IMR-90 (cell line): ENCODE measurements at regions not wholly inside any gene's neighbourhood (a gene's known extent, or its start where the extent isn't known, plus 50 kb on each side); places are given as distances from the start of the nearest gene placed in this dataset.

Experiments used
- ATAC-seq: fragments of 200-7000 bp; cut with Tn5 transposase; 2 replicates; pipeline ENCODE4 v1.9.1; 2020; ENCODE audit warnings: low read depth, mild to moderate bottlenecking, moderate library complexity
- BruUV-seq: library from RNA; stranded (reverse); fragments of 400-500 nt; replicated peaks from 2 replicates; lab custom pipeline; 2021; lab: Mats Ljungman, UMichigan
- CTCF ChIA-PET: fragments of 300-600 bp; formaldehyde crosslinking; extraction: SDS; loops from one replicate; lab custom pipeline; 2021; ENCODE audit warnings: antibody characterized with exemption; lab: Yijun Ruan, JAX
- POLR2A ChIA-PET: fragments of 300-600 bp; sonication (Branson Sonifier 250); formaldehyde crosslinking; loops from one replicate; lab custom pipeline; 2022; ENCODE audit warnings: antibody characterized with exemption; ENCODE audit not compliant: unreplicated experiment; lab: Charles Lee
- DNase-seq: peaks from one replicate; pipeline ENCODE4 v3.0.0; 2013
- H2AFZ ChIP-seq: replicated peaks from 2 replicates; pipeline ENCODE3; 2013; ENCODE audit warnings: low read length, mild to moderate bottlenecking; ENCODE audit not compliant: poor library complexity
- H2AK5ac ChIP-seq: 2 replicates; pipeline ENCODE4 v1.6.1; 2013; ENCODE audit warnings: low read depth, low read length, inconsistent platforms
- H2AK9ac ChIP-seq: replicated peaks from 2 replicates; pipeline ENCODE3; 2013; ENCODE audit warnings: mild to moderate bottlenecking, low read depth, low read length, moderate library complexity; ENCODE audit not compliant: poor library complexity
- H2BK120ac ChIP-seq: 2 replicates; pipeline ENCODE4 v1.6.1; 2013; ENCODE audit warnings: low read depth, low read length, inconsistent platforms
- H2BK15ac ChIP-seq: 3 replicates; pipeline ENCODE4 v1.6.1; 2013; ENCODE audit warnings: low read depth, low read length, inconsistent platforms
- H2BK20ac ChIP-seq: 2 replicates; pipeline ENCODE4 v1.6.1; 2013; ENCODE audit warnings: low read depth, mild to moderate bottlenecking, inconsistent platforms, low read length, moderate library complexity
- H2BK5ac ChIP-seq: 2 replicates; pipeline ENCODE4 v1.6.1; 2013; ENCODE audit warnings: mild to moderate bottlenecking, low read depth, low read length, inconsistent platforms; ENCODE audit not compliant: poor library complexity, severe bottlenecking
- H3K14ac ChIP-seq: replicated peaks from 2 replicates; pipeline ENCODE4 v1.6.1; 2013; ENCODE audit warnings: low read depth, low read length, inconsistent platforms
- H3K18ac ChIP-seq: 2 replicates; pipeline ENCODE4 v1.6.1; 2013; ENCODE audit warnings: low read depth, low read length, control low read depth
- H3K23ac ChIP-seq: 2 replicates; pipeline ENCODE4 v1.6.1; 2013; ENCODE audit warnings: low read depth, low read length, inconsistent platforms
- H3K27ac ChIP-seq: 2 replicates; pipeline ENCODE4 v1.5.1; 2013; ENCODE audit warnings: mild to moderate bottlenecking, control low read depth, low read length; ENCODE audit not compliant: insufficient read depth
- H3K27me3 ChIP-seq: 2 replicates; pipeline ENCODE4 v1.6.1; 2013; ENCODE audit warnings: low read length; ENCODE audit not compliant: control insufficient read depth, insufficient read depth
- H3K36me3 ChIP-seq: 2 replicates; pipeline ENCODE4 v1.6.1; 2013; ENCODE audit warnings: low read length, mixed read lengths; ENCODE audit not compliant: control insufficient read depth, insufficient read depth
- H3K4ac ChIP-seq: 2 replicates; pipeline ENCODE4 v1.6.1; 2013; ENCODE audit warnings: low read depth, low read length, inconsistent platforms
- H3K4me1 ChIP-seq: 2 replicates; pipeline ENCODE4 v1.6.1; 2013; ENCODE audit warnings: low read length, mixed read lengths; ENCODE audit not compliant: control insufficient read depth, insufficient read depth
- H3K4me2 ChIP-seq: 2 replicates; pipeline ENCODE4 v1.6.1; 2013; ENCODE audit warnings: low read depth, mild to moderate bottlenecking, control low read depth, low read length, moderate library complexity
- H3K4me3 ChIP-seq: 2 replicates; pipeline ENCODE4 v1.5.1; 2013; ENCODE audit warnings: low read depth, mild to moderate bottlenecking, control low read depth, low read length, moderate library complexity; ENCODE audit not compliant: insufficient read depth
- H3K56ac ChIP-seq: 2 replicates; pipeline ENCODE4 v1.6.1; 2013; ENCODE audit warnings: low read length, inconsistent platforms; ENCODE audit not compliant: insufficient read depth; ENCODE audit errors: extremely low read depth
- H3K79me1 ChIP-seq, 2 experiments: 2 replicates each; pipeline ENCODE4 v1.6.1; 2013; ENCODE audit warnings: low read length in 2 of 2, inconsistent platforms in 1 of 2, low read depth in 1 of 2
- H3K9ac ChIP-seq: 2 replicates; pipeline ENCODE4 v1.6.1; 2013; ENCODE audit warnings: low read depth, low read length, control low read depth
- H3K9me1 ChIP-seq: 2 replicates; pipeline ENCODE4 v1.6.1; 2013; ENCODE audit warnings: low read length, inconsistent platforms; ENCODE audit not compliant: insufficient read depth
- H3K9me3 ChIP-seq: 2 replicates; pipeline ENCODE4 v1.6.1; 2013; ENCODE audit warnings: low read length; ENCODE audit not compliant: control insufficient read depth, insufficient read depth
- H4K20me1 ChIP-seq: 2 replicates; pipeline ENCODE4 v1.6.1; 2013; ENCODE audit warnings: low read length, inconsistent platforms; ENCODE audit not compliant: insufficient read depth
- H4K5ac ChIP-seq: 2 replicates; pipeline ENCODE4 v1.6.1; 2013; ENCODE audit warnings: mild to moderate bottlenecking, low read depth, low read length, control low read depth
- H4K8ac ChIP-seq, 2 experiments: 2 replicates each; pipeline ENCODE4 v1.6.1; 2013; ENCODE audit warnings: low read depth in 2 of 2, low read length in 2 of 2, control low read depth in 1 of 2, inconsistent platforms in 1 of 2
- H4K91ac ChIP-seq: 2 replicates; pipeline ENCODE4 v1.6.1; 2013; ENCODE audit warnings: low read depth, low read length, inconsistent platforms; ENCODE audit not compliant: insufficient read depth
- CHD1 ChIP-seq: IDR thresholded peaks from 2 replicates; pipeline ENCODE4 v1.6.1; 2012; ENCODE audit warnings: low read depth, low read length, improper control_type of control experiment
- NFE2L2 ChIP-seq: fragments of 150-350 bp; IDR thresholded peaks from 2 replicates; pipeline ENCODE4 v1.6.1; 2016; ENCODE audit warnings: low read depth, mild to moderate bottlenecking, low read length
- POLR2A ChIP-seq: IDR thresholded peaks from 2 replicates; pipeline ENCODE4 v1.6.1; 2012; ENCODE audit warnings: mild to moderate bottlenecking, low read depth, low read length
- RCOR1 ChIP-seq: IDR thresholded peaks from 2 replicates; pipeline ENCODE4 v1.6.1; 2012; ENCODE audit warnings: mild to moderate bottlenecking, low read length, improper control_type of control experiment; ENCODE audit not compliant: insufficient replicate concordance
- RFX5 ChIP-seq: IDR thresholded peaks from 2 replicates; pipeline ENCODE4 v1.8.0; 2012; ENCODE audit warnings: low read depth, mild to moderate bottlenecking, low read length, moderate library complexity
- WGBS, 2 experiments: methylation state at CpG; one replicate each; pipeline versions ENCODE4 v1.1.5 to v1.1.7; 2013; ENCODE audit warnings: missing lambda C conversion rate in 2 of 2; ENCODE audit not compliant: insufficient read length in 1 of 2; ENCODE audit errors: extremely low coverage in 2 of 2; 5-methylcytosine and 5-hydroxymethylcytosine counted together
- dilution Hi-C: fragments of 300-500 bp; cut with HindIII; formaldehyde crosslinking; loops from one replicate; pipeline ENCODE4 v1.14.3; 2018; ENCODE audit warnings: low sequenced_read_pairs; ENCODE audit not compliant: unreplicated experiment
- in situ Hi-C: fragments of 300-500 bp; cut with MboI; formaldehyde crosslinking; loops from 3 replicates; pipeline ENCODE4 v1.14.3; 2019; ENCODE audit warnings: low sequenced_read_pairs, inconsistent platforms, mixed read lengths
- intact Hi-C: fragments of 100-400 bp; cut with micrococcal nuclease; formaldehyde crosslinking; loops from 2 replicates; pipeline ENCODE4 v1.10.0; 2022

DNA sequence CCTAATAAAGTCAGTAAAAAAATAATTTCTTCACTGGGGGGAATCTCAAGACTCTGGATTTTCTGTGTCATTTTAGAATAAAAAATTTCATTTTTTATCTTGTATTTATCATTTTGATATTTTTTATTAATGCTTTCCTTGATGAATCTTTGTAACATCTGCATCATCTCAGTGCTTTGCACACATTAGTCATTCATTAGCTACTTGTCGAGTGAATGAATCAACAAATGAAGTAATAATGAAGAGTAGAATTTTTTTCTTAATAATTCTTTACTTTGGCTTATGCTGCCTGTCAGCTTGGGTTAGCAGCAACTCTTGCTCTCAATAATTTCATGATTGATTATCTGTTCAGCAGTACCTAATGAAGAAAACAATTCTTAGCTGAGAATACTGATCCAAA, 530.8 kb downstream of the GRXCR1 start:
- Histone ChIP-seq H3K4me3 (no peak overlapping the region), H3K36me3 (no peaks in the 10 kb centered on the region), H2AK5ac (no peak overlapping the region), H3K4me2 (no peak overlapping the region), H3K9me3 (peaks cover 2% of the 10 kb centered on the region; the same call in 1 of the 2 replicates), H4K91ac (no peak overlapping the region), H2AFZ (no peak overlapping the region), H3K4me1 (no peaks in the 10 kb centered on the region), H2BK5ac (no peak overlapping the region), H2BK15ac (no peak overlapping the region), H3K18ac (no peak overlapping the region), H3K56ac (no peak overlapping the region), H3K4ac (no peak overlapping the region), H3K27ac (no peak overlapping the region), H4K5ac (no peak overlapping the region), H3K9ac (no peak overlapping the region), H2BK120ac (no peak overlapping the region), H2AK9ac (no peak overlapping the region), H3K14ac (no peak overlapping the region), H3K27me3 (no peaks in the 10 kb centered on the region), H4K20me1 (no peaks in the 10 kb centered on the region), H2BK20ac (no peak overlapping the region), H3K23ac (no peak overlapping the region), H4K8ac (no peak overlapping the region), H3K9me1 (no peaks in the 10 kb centered on the region), H3K79me1 (no peaks in the 10 kb centered on the region)
- in situ Hi-C loops (no loop called here), intact Hi-C loops (no loop called here), dilution Hi-C loops (no loop called here)
- no TSS peak for BruUV-seq
- DNase-seq = no peak
- ChIA-PET POLR2A (no interaction called here), CTCF (no interaction called here)
- no peak for ATAC-seq
- TF ChIP-seq RFX5 (no peak), POLR2A (no peak), CHD1 (no peak), NFE2L2 (no peak), RCOR1 (no peak)
- WGBS, 2 experiments = no CpG with 5 or more reads among the region's 1 CpG
